ENCODE measurements at regions not wholly inside any gene's neighbourhood (a gene's known extent, or its start where the extent isn't known, plus 50 kb on each side); places are given as distances from the start of the nearest gene placed in this dataset.

DNA sequence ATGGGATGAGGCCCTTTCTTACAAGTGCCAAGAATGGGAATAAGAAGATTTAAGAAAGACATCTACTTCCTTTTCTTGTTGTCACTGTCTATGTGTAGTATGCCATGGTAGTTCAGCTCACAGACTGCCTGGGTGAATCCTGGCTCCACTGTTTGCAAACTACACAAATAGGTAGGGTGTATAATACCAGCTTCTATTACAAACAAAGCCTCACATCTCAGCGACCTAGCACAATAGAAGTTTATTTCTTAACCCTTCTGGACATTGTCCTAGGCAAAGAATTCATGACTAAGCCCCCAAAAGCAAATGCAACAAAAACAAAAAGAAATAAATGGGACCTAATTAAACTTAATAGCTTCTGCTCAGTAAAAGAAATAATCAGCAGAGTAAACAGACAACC lies 74.5 kb downstream of the LINC00237 start:
- Histone ChIP-seq H4K20me1 (replicated peaks; ENCODE audit: control insufficient read depth, insufficient read depth, low read length) (no peaks in the 10 kb centered on the region), H3K27ac (ENCODE audit: extremely low read depth, low read depth, low read length) (no peak overlapping the region), H3K9ac (ENCODE audit: insufficient read depth in 1 of 2, low read depth in 2 of 2, low read length in 2 of 2) (no peak overlapping the region), H3K27me3 (ENCODE audit: control insufficient read depth in 2 of 2, insufficient read depth in 2 of 2, low read length in 2 of 2) (no peaks in the 10 kb centered on the region; a peak in 2 of 5 replicates), H3K79me2 (ENCODE audit: control insufficient read depth, insufficient read depth, low read length) (no peaks in the 10 kb centered on the region), H3K4me2 (ENCODE audit: insufficient read depth, low read length) (no peak overlapping the region), H3K4me3 (no peak overlapping the region), H3K4me1 (replicated peaks in 1 of 2; ENCODE audit: control insufficient read depth in 2 of 2, insufficient read depth in 2 of 2, low read length in 2 of 2) (no peaks in the 10 kb centered on the region; a peak in 1 of 5 replicates), H3K9me3 (replicated peaks; ENCODE audit: control insufficient read depth, insufficient read depth, low read depth, low read length) (no peaks in the 10 kb centered on the region), H3K36me3 (ENCODE audit: control insufficient read depth, insufficient read depth, low read length) (no peaks in the 10 kb centered on the region), H2AFZ (ENCODE audit: low read depth, low read length) (no peak overlapping the region), H3K9me1 (ENCODE audit: control insufficient read depth, insufficient read depth, low read length) (no peaks in the 10 kb centered on the region)
- ChIA-PET POLR2A (no interaction called here), CTCF (ENCODE audit: low intra/inter-chr PET ratio) (no interaction called here)
- no peak for ATAC-seq
- BruUV-seq (replicated peaks), result no TSS peak
- no peak for FAIRE-seq
- 0% methylated on average over 1 of the region's 1 CpG for WGBS (ENCODE audit: insufficient coverage, low coverage, missing lambda C conversion rate)
- in situ Hi-C loops (cut with MboI), result no loop called here
- DNase-seq (ENCODE audit: extremely low read depth in 1 of 4, low spot score in 3 of 4), result no peak
- intact Hi-C loops (cut with micrococcal nuclease), result no loop called here
- TF ChIP-seq ZNF232 (CRISPR knock-in tag; IDR thresholded peaks at IDR 0.05) (no peak), SRSF1 (IDR thresholded peaks at IDR 0.05; ENCODE audit: low read depth, low read length) (no peak), ZNF316 (IDR thresholded peaks at IDR 0.05) (no peak), MIER1 (IDR thresholded peaks at IDR 0.05; ENCODE audit: low read depth) (no peak), TAF15 (IDR thresholded peaks at IDR 0.05; ENCODE audit: low read depth, low read length) (no peak), TRIM28 (IDR thresholded peaks at IDR 0.05) (no peak), STAT5B (CRISPR knock-in tag; IDR thresholded peaks at IDR 0.05) (no peak)
- TF ChIP-seq, protein P1, sequence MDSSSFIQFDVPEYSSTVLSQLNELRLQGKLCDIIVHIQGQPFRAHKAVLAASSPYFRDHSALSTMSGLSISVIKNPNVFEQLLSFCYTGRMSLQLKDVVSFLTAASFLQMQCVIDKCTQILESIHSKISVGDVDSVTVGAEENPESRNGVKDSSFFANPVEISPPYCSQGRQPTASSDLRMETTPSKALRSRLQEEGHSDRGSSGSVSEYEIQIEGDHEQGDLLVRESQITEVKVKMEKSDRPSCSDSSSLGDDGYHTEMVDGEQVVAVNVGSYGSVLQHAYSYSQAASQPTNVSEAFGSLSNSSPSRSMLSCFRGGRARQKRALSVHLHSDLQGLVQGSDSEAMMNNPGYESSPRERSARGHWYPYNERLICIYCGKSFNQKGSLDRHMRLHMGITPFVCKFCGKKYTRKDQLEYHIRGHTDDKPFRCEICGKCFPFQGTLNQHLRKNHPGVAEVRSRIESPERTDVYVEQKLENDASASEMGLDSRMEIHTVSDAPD (CRISPR knock-in tag; IDR thresholded peaks at IDR 0.05), result no peak
- TF ChIP-seq, protein P2, sequence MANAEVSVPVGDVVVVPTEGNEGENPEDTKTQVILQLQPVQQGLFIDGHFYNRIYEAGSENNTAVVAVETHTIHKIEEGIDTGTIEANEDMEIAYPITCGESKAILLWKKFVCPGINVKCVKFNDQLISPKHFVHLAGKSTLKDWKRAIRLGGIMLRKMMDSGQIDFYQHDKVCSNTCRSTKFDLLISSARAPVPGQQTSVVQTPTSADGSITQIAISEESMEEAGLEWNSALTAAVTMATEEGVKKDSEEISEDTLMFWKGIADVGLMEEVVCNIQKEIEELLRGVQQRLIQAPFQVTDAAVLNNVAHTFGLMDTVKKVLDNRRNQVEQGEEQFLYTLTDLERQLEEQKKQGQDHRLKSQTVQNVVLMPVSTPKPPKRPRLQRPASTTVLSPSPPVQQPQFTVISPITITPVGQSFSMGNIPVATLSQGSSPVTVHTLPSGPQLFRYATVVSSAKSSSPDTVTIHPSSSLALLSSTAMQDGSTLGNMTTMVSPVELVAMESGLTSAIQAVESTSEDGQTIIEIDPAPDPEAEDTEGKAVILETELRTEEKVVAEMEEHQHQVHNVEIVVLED (CRISPR knock-in tag; IDR thresholded peaks at IDR 0.05), result no peak
- TF ChIP-seq, protein P3, sequence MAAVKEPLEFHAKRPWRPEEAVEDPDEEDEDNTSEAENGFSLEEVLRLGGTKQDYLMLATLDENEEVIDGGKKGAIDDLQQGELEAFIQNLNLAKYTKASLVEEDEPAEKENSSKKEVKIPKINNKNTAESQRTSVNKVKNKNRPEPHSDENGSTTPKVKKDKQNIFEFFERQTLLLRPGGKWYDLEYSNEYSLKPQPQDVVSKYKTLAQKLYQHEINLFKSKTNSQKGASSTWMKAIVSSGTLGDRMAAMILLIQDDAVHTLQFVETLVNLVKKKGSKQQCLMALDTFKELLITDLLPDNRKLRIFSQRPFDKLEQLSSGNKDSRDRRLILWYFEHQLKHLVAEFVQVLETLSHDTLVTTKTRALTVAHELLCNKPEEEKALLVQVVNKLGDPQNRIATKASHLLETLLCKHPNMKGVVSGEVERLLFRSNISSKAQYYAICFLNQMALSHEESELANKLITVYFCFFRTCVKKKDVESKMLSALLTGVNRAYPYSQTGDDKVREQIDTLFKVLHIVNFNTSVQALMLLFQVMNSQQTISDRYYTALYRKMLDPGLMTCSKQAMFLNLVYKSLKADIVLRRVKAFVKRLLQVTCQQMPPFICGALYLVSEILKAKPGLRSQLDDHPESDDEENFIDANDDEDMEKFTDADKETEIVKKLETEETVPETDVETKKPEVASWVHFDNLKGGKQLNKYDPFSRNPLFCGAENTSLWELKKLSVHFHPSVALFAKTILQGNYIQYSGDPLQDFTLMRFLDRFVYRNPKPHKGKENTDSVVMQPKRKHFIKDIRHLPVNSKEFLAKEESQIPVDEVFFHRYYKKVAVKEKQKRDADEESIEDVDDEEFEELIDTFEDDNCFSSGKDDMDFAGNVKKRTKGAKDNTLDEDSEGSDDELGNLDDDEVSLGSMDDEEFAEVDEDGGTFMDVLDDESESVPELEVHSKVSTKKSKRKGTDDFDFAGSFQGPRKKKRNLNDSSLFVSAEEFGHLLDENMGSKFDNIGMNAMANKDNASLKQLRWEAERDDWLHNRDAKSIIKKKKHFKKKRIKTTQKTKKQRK (IDR thresholded peaks at IDR 0.05; ENCODE audit: borderline replicate concordance, low read depth, low read length), result no peak
- TF ChIP-seq, protein P4, sequence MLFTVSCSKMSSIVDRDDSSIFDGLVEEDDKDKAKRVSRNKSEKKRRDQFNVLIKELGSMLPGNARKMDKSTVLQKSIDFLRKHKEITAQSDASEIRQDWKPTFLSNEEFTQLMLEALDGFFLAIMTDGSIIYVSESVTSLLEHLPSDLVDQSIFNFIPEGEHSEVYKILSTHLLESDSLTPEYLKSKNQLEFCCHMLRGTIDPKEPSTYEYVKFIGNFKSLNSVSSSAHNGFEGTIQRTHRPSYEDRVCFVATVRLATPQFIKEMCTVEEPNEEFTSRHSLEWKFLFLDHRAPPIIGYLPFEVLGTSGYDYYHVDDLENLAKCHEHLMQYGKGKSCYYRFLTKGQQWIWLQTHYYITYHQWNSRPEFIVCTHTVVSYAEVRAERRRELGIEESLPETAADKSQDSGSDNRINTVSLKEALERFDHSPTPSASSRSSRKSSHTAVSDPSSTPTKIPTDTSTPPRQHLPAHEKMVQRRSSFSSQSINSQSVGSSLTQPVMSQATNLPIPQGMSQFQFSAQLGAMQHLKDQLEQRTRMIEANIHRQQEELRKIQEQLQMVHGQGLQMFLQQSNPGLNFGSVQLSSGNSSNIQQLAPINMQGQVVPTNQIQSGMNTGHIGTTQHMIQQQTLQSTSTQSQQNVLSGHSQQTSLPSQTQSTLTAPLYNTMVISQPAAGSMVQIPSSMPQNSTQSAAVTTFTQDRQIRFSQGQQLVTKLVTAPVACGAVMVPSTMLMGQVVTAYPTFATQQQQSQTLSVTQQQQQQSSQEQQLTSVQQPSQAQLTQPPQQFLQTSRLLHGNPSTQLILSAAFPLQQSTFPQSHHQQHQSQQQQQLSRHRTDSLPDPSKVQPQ (CRISPR knock-in tag; IDR thresholded peaks at IDR 0.05; ENCODE audit: borderline replicate concordance), result no peak

Measured in K562 (cell line).